Caco-2 (cell line): ENCODE measurements at regions not wholly inside any gene's neighbourhood (a gene's known extent, or its start where the extent isn't known, plus 50 kb on each side); places are given as distances from the start of the nearest gene placed in this dataset.
A peak's percentile ranks its signal among the peaks of the same experiment; 100 is the strongest.

Source experiments
- BruUV-seq: library from RNA; stranded (reverse); fragments of 400-500 nt; replicated peaks from 2 replicates; lab custom pipeline; 2021; lab: Mats Ljungman, UMichigan
- CTCF ChIA-PET: fragments of 300-600 bp; sonication (Branson Sonifier 250); formaldehyde crosslinking; loops from one replicate; lab custom pipeline; 2022; ENCODE audit warnings: antibody characterized with exemption; lab: Charles Lee
- POLR2A ChIA-PET: fragments of 300-600 bp; sonication (Branson Sonifier 250); formaldehyde crosslinking; loops from one replicate; lab custom pipeline; 2022; ENCODE audit warnings: antibody characterized with exemption; lab: Charles Lee
- DNase-seq, 2 experiments: peaks; one replicate each; pipeline versions ENCODE4 v3.0.0 to v3.0.0-alpha.2; 2020 to 2022
- H3K27me3 ChIP-seq: replicated peaks from 2 replicates; pipeline ENCODE4 v1.6.0; 2011; ENCODE audit warnings: low read length; ENCODE audit not compliant: control insufficient read depth, insufficient read depth
- H3K36me3 ChIP-seq: 2 replicates; pipeline ENCODE4 v1.5.1; 2011; ENCODE audit warnings: low read length; ENCODE audit not compliant: control insufficient read depth, insufficient read depth
- H3K4me1 ChIP-seq: fragments of 250-450 bp; sonication (Bioruptor Pico); 2 replicates; pipeline ENCODE4 v1.5.1; 2020; ENCODE audit warnings: mild to moderate bottlenecking
- H3K4me3 ChIP-seq: 2 replicates; pipeline ENCODE4 v1.5.1; 2011; ENCODE audit warnings: low read depth, mild to moderate bottlenecking, control low read depth, low read length
- H3K9me3 ChIP-seq: fragments of 250-450 bp; sonication (Bioruptor Pico); 2 replicates; pipeline ENCODE4 v1.5.1; 2020; ENCODE audit warnings: mild to moderate bottlenecking, moderate library complexity
- H3K27ac Mint-ChIP-seq: one replicate; pipeline ENCODE4 v1.8.0; 2022; ENCODE audit warnings: mixed read lengths; ENCODE audit not compliant: unreplicated experiment
- H3K27me3 Mint-ChIP-seq: one replicate; pipeline ENCODE4 v1.8.0; 2022; ENCODE audit warnings: mixed read lengths; ENCODE audit not compliant: insufficient read depth, unreplicated experiment
- H3K36me3 Mint-ChIP-seq: one replicate; pipeline ENCODE4 v1.8.0; 2022; ENCODE audit warnings: mild to moderate bottlenecking, mixed read lengths; ENCODE audit not compliant: insufficient read depth, unreplicated experiment
- H3K4me1 Mint-ChIP-seq: one replicate; pipeline ENCODE4 v1.8.0; 2022; ENCODE audit warnings: low read depth, mixed read lengths; ENCODE audit not compliant: unreplicated experiment
- H3K4me3 Mint-ChIP-seq: one replicate; pipeline ENCODE4 v1.8.0; 2022; ENCODE audit warnings: mild to moderate bottlenecking, moderate library complexity, mixed read lengths; ENCODE audit not compliant: unreplicated experiment
- H3K9me3 Mint-ChIP-seq: one replicate; pipeline ENCODE4 v1.8.0; 2022; ENCODE audit warnings: mixed read lengths; ENCODE audit not compliant: unreplicated experiment
- CTCF ChIP-seq, 2 experiments: fragments of 200-600 bp in 1 of 2; IDR thresholded peaks; 1 replicate in 1 of 2; 2 replicates in 1 of 2; pipeline versions ENCODE4 v1.5.1 to v1.8.0; 2011 to 2022; ENCODE audit warnings: antibody characterized with exemption in 1 of 2, control low read depth in 1 of 2, inconsistent platforms in 1 of 2, low read depth in 1 of 2, low read length in 1 of 2, mild to moderate bottlenecking in 1 of 2, moderate library complexity in 1 of 2; ENCODE audit not compliant: insufficient read depth in 1 of 2, severe bottlenecking in 1 of 2, unreplicated experiment in 1 of 2
- intact Hi-C: fragments of 100-400 bp; cut with micrococcal nuclease; formaldehyde crosslinking; loops from one replicate; pipeline ENCODE4 v1.10.0; 2022; ENCODE audit not compliant: unreplicated experiment

- TF ChIP-seq CTCF (IDR thresholded peaks at IDR 0.05; ENCODE audit: insufficient read depth in 1 of 2, low read depth in 1 of 2, low read length in 1 of 2, severe bottlenecking in 1 of 2, unreplicated experiment in 1 of 2) = no peak
- no TSS peak for BruUV-seq
- Mint-ChIP-seq H3K36me3 (no peaks in the 10 kb centered on the region), H3K4me1 (peaks cover 12% of the 10 kb centered on the region), H3K4me3 (peak overlapping the region; percentile 26), H3K9me3 (no peaks in the 10 kb centered on the region), H3K27me3 (no peaks in the 10 kb centered on the region), H3K27ac (no peak overlapping the region)
- no peak for DNase-seq
- H3K4me3 ChIP-seq = no peak overlapping the region
- POLR2A ChIA-PET = interaction anchor here (0.6 kb wide), 1 partner anchor 12 kb away, joined by 4 read pairs; no protein-coding TSS in a partner anchor
- intact Hi-C loops = loop anchor here (1.0 kb wide), 1 partner anchor 22 kb away; no protein-coding TSS in a partner anchor
- H3K36me3 ChIP-seq = no peaks in the 10 kb centered on the region
- CTCF ChIA-PET = interaction anchor here (0.7 to 1.7 kb wide), 2 partner anchors 22 to 1641 kb away, joined by 3 to 7 read pairs; no protein-coding TSS in a partner anchor
- H3K4me1 ChIP-seq = peaks cover 25% of the 10 kb centered on the region
- H3K27me3 ChIP-seq = no peaks in the 10 kb centered on the region
- H3K9me3 ChIP-seq = no peaks in the 10 kb centered on the region
Observed at GRCh38 chr2:204282081-204282480, 263.2 kb upstream of the PARD3B start.

GRCh38 chr2:204282525-204282924 lies 262.8 kb upstream of the PARD3B start:
- Histone ChIP-seq H3K9me3 (no peaks in the 10 kb centered on the region), H3K36me3 (no peaks in the 10 kb centered on the region), H3K4me3 (no peak overlapping the region), H3K27me3 (no peaks in the 10 kb centered on the region), H3K4me1 (peaks cover 25% of the 10 kb centered on the region)
- H3K4me1 Mint-ChIP-seq = peaks cover 12% of the 10 kb centered on the region
- BruUV-seq = no TSS peak
- DNase-seq = peak; percentile 53 to 60
- H3K9me3 Mint-ChIP-seq = no peaks in the 10 kb centered on the region
- intact Hi-C loops = loop anchor here (1.0 kb wide), 1 partner anchor 22 kb away; no protein-coding TSS in a partner anchor
- CTCF ChIA-PET = interaction anchor here (0.7 to 1.7 kb wide), 2 partner anchors 22 to 1641 kb away, joined by 3 to 7 read pairs; no protein-coding TSS in a partner anchor
- no peaks in the 10 kb centered on the region for H3K27me3 Mint-ChIP-seq
- POLR2A ChIA-PET = interaction anchor here (0.6 kb wide), 1 partner anchor 12 kb away, joined by 4 read pairs; no protein-coding TSS in a partner anchor
- H3K36me3 Mint-ChIP-seq = no peaks in the 10 kb centered on the region
- H3K27ac Mint-ChIP-seq = no peak overlapping the region
- H3K4me3 Mint-ChIP-seq = peak overlapping the region; percentile 26
- TF ChIP-seq CTCF (IDR thresholded peaks at IDR 0.05; ENCODE audit: insufficient read depth in 1 of 2, low read depth in 1 of 2, low read length in 1 of 2, severe bottlenecking in 1 of 2, unreplicated experiment in 1 of 2) = no peak

- Mint-ChIP-seq H3K4me3 (no peak overlapping the region), H3K27ac (no peak overlapping the region), H3K36me3 (peaks cover 7% of the 10 kb centered on the region), H3K27me3 (no peaks in the 10 kb centered on the region), H3K4me1 (peaks cover 5% of the 10 kb centered on the region), H3K9me3 (no peaks in the 10 kb centered on the region)
- no TSS peak for BruUV-seq
- Histone ChIP-seq H3K36me3 (no peaks in the 10 kb centered on the region), H3K9me3 (no peaks in the 10 kb centered on the region), H3K27me3 (no peaks in the 10 kb centered on the region), H3K4me3 (no peak overlapping the region), H3K4me1 (peaks cover 9% of the 10 kb centered on the region)
- DNase-seq = no peak
- CTCF ChIA-PET = no interaction called here
- TF ChIP-seq CTCF (IDR thresholded peaks at IDR 0.05; ENCODE audit: insufficient read depth in 1 of 2, low read depth in 1 of 2, low read length in 1 of 2, severe bottlenecking in 1 of 2, unreplicated experiment in 1 of 2) = no peak
- POLR2A ChIA-PET = no interaction called here
- intact Hi-C loops = no loop called here
Observed at GRCh38 chr2:204289066-204289465, 256.2 kb upstream of the PARD3B start.
